ENCODE measurements at regions not wholly inside any gene's neighbourhood (a gene's known extent, or its start where the extent isn't known, plus 50 kb on each side); places are given as distances from the start of the nearest gene placed in this dataset.

DNA sequence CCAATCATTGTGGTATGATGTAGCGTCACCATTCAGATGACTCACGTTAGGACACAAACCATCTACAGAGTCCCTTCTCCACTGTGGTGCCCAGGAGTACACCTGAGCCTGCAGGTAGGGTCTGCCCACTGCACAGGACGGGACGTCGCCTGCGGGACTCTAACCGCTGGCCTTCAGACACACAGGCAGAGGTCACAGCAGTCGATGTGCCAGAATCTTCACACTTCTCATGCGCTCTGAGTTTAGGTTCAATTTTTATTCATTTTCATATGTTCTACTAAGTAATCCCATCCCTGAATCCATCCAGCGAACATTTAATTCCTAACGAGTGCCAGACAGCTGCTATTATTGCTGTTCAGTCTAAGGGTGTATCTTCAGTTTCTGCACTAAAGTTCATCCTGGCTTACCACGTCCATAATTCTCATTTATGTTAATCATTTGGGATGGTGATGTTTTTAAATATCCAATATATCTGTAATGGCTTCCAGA is 73.3 kb downstream of the CXCL12 start:
- TF ChIP-seq, protein P1, sequence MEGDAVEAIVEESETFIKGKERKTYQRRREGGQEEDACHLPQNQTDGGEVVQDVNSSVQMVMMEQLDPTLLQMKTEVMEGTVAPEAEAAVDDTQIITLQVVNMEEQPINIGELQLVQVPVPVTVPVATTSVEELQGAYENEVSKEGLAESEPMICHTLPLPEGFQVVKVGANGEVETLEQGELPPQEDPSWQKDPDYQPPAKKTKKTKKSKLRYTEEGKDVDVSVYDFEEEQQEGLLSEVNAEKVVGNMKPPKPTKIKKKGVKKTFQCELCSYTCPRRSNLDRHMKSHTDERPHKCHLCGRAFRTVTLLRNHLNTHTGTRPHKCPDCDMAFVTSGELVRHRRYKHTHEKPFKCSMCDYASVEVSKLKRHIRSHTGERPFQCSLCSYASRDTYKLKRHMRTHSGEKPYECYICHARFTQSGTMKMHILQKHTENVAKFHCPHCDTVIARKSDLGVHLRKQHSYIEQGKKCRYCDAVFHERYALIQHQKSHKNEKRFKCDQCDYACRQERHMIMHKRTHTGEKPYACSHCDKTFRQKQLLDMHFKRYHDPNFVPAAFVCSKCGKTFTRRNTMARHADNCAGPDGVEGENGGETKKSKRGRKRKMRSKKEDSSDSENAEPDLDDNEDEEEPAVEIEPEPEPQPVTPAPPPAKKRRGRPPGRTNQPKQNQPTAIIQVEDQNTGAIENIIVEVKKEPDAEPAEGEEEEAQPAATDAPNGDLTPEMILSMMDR (IDR thresholded peaks at IDR 0.05) = no peak
- TF ChIP-seq POLR2AphosphoS5 (IDR thresholded peaks at IDR 0.05) (no peak), POLR2A (IDR thresholded peaks at IDR 0.05) (no peak)
